Motor neuron (in vitro differentiated cells): ENCODE measurements at regions not wholly inside any gene's neighbourhood (a gene's known extent, or its start where the extent isn't known, plus 50 kb on each side); places are given as distances from the start of the nearest gene placed in this dataset.

Experiments
- ATAC-seq, 8 experiments: fragments of 200-7000 bp; cut with Tn5 transposase; replicated peaks in 6 of 8; 2 replicates each; pipeline ENCODE4 v1.8.0; 2021; ENCODE audit warnings: mild to moderate bottlenecking in 8 of 8, moderate library complexity in 8 of 8
- H3K27ac ChIP-seq, 2 donors: fragments of 250-450 bp; sonication (Bioruptor Pico); 2 replicates each; pipeline ENCODE4 v1.9.0; 2021; ENCODE audit warnings: antibody characterized with exemption in 2 of 2, mild to moderate bottlenecking in 2 of 2, moderate library complexity in 1 of 2
- H3K4me1 ChIP-seq, 2 donors: fragments of 250-450 bp; sonication (Bioruptor Pico); replicated peaks in 1 of 2; 2 replicates each; pipeline ENCODE4 v1.6.1; 2021; ENCODE audit warnings: antibody characterized with exemption in 2 of 2, mild to moderate bottlenecking in 2 of 2, moderate library complexity in 1 of 2
- H3K4me3 ChIP-seq, 5 donors: fragments of 250-450 bp; sonication (Bioruptor Pico); 2 replicates each; pipeline ENCODE4 v1.9.0; 2021; ENCODE audit warnings: antibody characterized with exemption in 5 of 5, mild to moderate bottlenecking in 5 of 5, moderate library complexity in 4 of 5
- WGBS, 10 experiments: fragments of 450-650 bp; shearing (Covaris generic); methylation state at CpG; one replicate each; pipeline ENCODE4 v1.0.0; 2022; 5-methylcytosine and 5-hydroxymethylcytosine counted together
- in situ Hi-C, 9 experiments: fragments of 400-800 bp; cut with MboI; loops; one replicate each; pipeline ENCODE4 v1.15.0; 2021; ENCODE audit warnings: low sequenced_read_pairs in 9 of 9, low pct_unique_long_range_greater_than_20kb in 2 of 9; ENCODE audit not compliant: unreplicated experiment in 9 of 9

GRCh38 chr13:110037925-110038573 lies 251.7 kb upstream of the IRS2 start:
- 20 to 100% (median 83%) methylated on average over 1 to 2 of the region's 2 CpGs; no CpG with 5 or more reads in 1 of the 10 experiments for WGBS, 10 experiments
- in situ Hi-C loops, result no loop called here
- Histone ChIP-seq H3K4me3 (no peak overlapping the region), H3K4me1 (peaks cover 2 to 26% of the 10 kb centered on the region in 2 donors), H3K27ac (no peak overlapping the region)
- no peak for ATAC-seq

- Histone ChIP-seq H3K4me3 (no peak overlapping the region), H3K27ac (no peak overlapping the region), H3K4me1 (peaks cover 2 to 27% of the 10 kb centered on the region in 2 donors)
- 58 to 100% (median 90%) methylated on average over 1 to 3 of the region's 3 CpGs; no CpG with 5 or more reads in 1 of the 10 experiments for WGBS, 10 experiments
- ATAC-seq, result no peak
- in situ Hi-C loops, result no loop called here
Measured at GRCh38 chr13:110036060-110036459, 249.7 kb upstream of the IRS2 start.

GRCh38 chr13:110034031-110034549 lies 247.7 kb upstream of the IRS2 start:
- Histone ChIP-seq H3K27ac (no peak overlapping the region), H3K4me1 (peaks cover 2 to 27% of the 10 kb centered on the region in 2 donors), H3K4me3 (no peak overlapping the region)
- WGBS, 10 experiments, result 8 to 93% (median 67%) methylated on average over 1 to 4 of the region's 4 CpGs; no CpG with 5 or more reads in 1 of the 10 experiments
- in situ Hi-C loops, result no loop called here
- peak in 4 of 8 experiments; percentile 20 to 78 (median 72) for ATAC-seq

DNA sequence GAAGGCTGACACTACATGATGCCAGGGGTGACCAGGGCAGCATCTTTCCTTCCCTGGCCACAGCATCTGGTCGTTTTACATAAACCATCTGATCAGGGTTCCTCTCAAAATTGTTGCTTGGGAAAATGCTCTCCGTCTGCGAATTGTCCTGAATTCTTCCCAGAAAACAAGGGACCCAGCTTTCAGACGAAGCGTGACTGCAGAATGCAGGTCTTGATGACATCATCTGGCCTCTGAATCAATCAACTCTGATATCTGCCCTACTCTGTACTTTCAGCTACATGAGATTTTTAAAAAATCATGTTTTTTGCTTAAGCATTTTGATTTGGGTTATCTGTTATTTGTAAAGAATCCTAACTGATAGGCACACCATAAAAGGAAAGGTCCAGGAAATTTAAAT lies 246.6 kb upstream of the IRS2 start:
- Histone ChIP-seq H3K4me3 (no peak overlapping the region), H3K4me1 (peaks cover 2 to 27% of the 10 kb centered on the region in 2 donors), H3K27ac (no peak overlapping the region)
- in situ Hi-C loops, result no loop called here
- peak in 5 of 8 experiments; percentile 67 to 81 (median 74) for ATAC-seq
- WGBS, 10 experiments, result 0 to 83% (median 61%) methylated on average over 1 to 4 of the region's 5 CpGs; no CpG with 5 or more reads in 5 of the 10 experiments

- in situ Hi-C loops, result no loop called here
- no peak for ATAC-seq
- WGBS, 10 experiments, result 40 to 100% (median 75%) methylated on average over 1 to 7 of the region's 7 CpGs; no CpG with 5 or more reads in 1 of the 10 experiments
- no peak overlapping the region for H3K4me3 ChIP-seq
- H3K27ac ChIP-seq, result no peak overlapping the region
- peaks cover 5 to 26% of the 10 kb centered on the region in 2 donors for H3K4me1 ChIP-seq
Measured at GRCh38 chr13:110030394-110030928, 244.1 kb upstream of the IRS2 start.

GRCh38 chr13:110028838-110029621 lies 242.6 kb upstream of the IRS2 start:
- H3K4me1 ChIP-seq, result peaks cover 7 to 14% of the 10 kb centered on the region in 2 donors
- no peak for ATAC-seq
- 8 to 100% (median 90%) methylated on average over 1 to 7 of the region's 7 CpGs for WGBS, 10 experiments
- in situ Hi-C loops, result no loop called here
- no peak overlapping the region for H3K4me3 ChIP-seq
- H3K27ac ChIP-seq, result no peak overlapping the region

DNA sequence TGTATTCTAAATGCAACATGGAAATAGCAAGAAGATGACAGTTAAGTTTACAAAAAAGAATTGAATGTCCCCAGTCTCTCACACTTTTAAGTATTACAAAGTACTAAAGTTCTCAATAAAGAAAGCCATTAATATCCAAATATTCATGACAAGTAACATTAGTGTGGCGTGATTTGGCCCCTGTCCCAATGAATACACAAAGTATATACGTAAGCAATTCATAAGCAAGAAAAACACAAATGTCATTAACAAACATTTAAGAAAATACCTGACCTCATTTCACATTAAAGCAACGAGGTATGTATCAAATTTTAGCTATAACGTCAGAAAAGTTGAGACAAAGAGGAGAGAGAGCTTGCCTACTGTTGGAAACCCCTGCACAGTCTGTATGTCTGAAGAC lies 241.9 kb upstream of the IRS2 start:
- in situ Hi-C loops, result no loop called here
- Histone ChIP-seq H3K4me3 (no peak overlapping the region), H3K4me1 (peaks cover 6 to 10% of the 10 kb centered on the region in 2 donors), H3K27ac (no peak overlapping the region)
- no peak for ATAC-seq
- WGBS, 10 experiments, result 28 to 100% (median 82%) methylated on average over 2 to 4 of the region's 4 CpGs

- in situ Hi-C loops, result no loop called here
- Histone ChIP-seq H3K27ac (no peak overlapping the region), H3K4me3 (no peak overlapping the region), H3K4me1 (peaks cover 6% of the 10 kb centered on the region in 2 donors)
- ATAC-seq, result no peak
- WGBS, 10 experiments, result 0 to 84% (median 68%) methylated on average over 1 to 6 of the region's 8 CpGs
Measured at GRCh38 chr13:110027470-110028240, 241.3 kb upstream of the IRS2 start.

GRCh38 chr13:110024645-110024980 lies 238.2 kb upstream of the IRS2 start:
- in situ Hi-C loops, result no loop called here
- ATAC-seq, result no peak
- WGBS, 10 experiments, result 0 to 8% (median 0%) methylated on average over 1 of the region's 1 CpG; no CpG with 5 or more reads in 1 of the 10 experiments

DNA sequence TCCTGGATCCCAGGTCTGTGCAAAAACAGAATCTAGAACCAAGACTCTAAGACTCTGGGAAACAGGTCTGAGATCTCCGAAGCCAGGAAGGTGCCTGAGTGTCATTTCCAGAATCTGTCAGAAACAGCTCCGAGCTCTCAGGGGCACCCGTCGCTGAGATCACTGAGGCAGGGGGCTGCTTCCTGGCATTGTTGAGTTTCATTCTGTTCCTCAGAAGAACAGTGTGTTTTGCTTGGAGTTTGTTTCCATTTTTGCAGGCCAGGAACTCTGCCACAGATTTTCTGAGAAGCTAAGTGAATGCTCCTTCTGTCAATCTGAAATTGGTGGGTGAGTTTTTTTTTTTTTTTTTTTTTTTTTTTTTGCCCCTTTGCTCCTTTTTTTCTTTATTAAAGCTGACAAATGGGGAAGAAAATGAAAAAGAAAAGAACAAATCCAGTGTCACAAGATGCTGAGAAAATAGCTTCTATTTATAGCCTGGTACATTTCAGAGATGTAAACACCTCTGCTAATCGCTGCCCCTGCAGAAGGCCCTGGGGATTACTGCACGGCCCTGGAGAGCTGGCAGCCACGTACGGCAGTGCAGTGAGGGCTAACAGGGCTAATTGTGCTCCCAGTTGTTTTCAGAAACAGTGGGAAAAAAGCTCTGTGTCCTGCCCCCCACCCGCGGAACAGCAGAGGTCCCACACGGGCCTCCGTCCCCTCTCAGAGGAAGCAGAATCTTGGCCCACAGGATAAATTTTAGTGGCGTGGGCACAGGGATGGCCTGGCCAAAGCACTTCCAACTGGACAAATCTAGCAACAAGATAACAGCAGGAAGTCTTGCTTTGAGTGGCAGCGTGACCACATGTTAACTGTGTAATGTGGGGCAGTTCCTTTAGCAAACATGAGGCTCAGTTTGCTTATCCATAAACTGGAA lies 237.6 kb upstream of the IRS2 start:
- H3K4me1 ChIP-seq, result peaks cover 6% of the 10 kb centered on the region in 2 donors
- 22 to 100% (median 78%) methylated on average over 1 to 9 of the region's 14 CpGs; no CpG with 5 or more reads in 2 of the 10 experiments for WGBS, 10 experiments
- in situ Hi-C loops, result no loop called here
- peak in 5 of 8 experiments; percentile 99 to 100 (median 100) for ATAC-seq
- H3K27ac ChIP-seq, result peak overlapping the region; percentile 24 to 78
- H3K4me3 ChIP-seq, result no peak overlapping the region

More at GRCh38 chr13:110024645-110024980, 238.2 kb upstream of the IRS2 start:
- no peak overlapping the region for H3K4me3 ChIP-seq
- H3K4me1 ChIP-seq, result peaks cover 6% of the 10 kb centered on the region in 2 donors
- H3K27ac ChIP-seq, result peak overlapping the region in 1 of 2 donors; percentile 78

DNA sequence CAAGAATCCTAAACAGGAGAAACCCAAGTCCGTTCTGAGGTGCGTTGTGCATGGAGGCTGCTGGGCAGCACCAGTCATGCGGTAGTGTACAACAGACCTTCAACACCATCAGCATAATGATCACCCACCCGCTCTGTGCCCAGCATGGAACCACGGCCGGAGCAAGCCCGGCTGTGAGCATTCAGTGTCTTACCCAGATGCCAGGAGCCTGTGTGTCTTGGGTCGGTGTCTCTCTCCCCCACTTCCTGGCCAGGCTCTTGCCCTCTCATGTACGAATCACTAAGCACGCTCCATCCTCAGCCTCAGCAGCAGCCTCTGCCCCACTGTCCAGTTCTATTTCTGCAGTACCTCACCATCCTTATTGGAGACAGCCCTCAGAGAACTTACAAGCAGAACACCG lies 231.6 kb upstream of the IRS2 start:
- no peak for ATAC-seq
- Histone ChIP-seq H3K4me1 (no peaks in the 10 kb centered on the region), H3K27ac (no peak overlapping the region), H3K4me3 (no peak overlapping the region)
- WGBS, 10 experiments, result 49 to 100% (median 80%) methylated on average over 1 to 7 of the region's 11 CpGs; no CpG with 5 or more reads in 1 of the 10 experiments
- in situ Hi-C loops, result no loop called here

GRCh38 chr13:110017379-110017778 lies 231.0 kb upstream of the IRS2 start:
- in situ Hi-C loops, result no loop called here
- ATAC-seq, result peak in 3 of 8 experiments; percentile 40 to 72 (median 57)
- H3K27ac ChIP-seq, result no peak overlapping the region
- no peaks in the 10 kb centered on the region for H3K4me1 ChIP-seq
- H3K4me3 ChIP-seq, result no peak overlapping the region
- WGBS, 10 experiments, result 5 to 77% (median 52%) methylated on average over 1 to 6 of the region's 7 CpGs; no CpG with 5 or more reads in 4 of the 10 experiments
